G401.6 (cell line): ENCODE measurements at regions not wholly inside any gene's neighbourhood (a gene's known extent, or its start where the extent isn't known, plus 50 kb on each side); places are given as distances from the start of the nearest gene placed in this dataset.

Experiments
- FAIRE-seq: peaks from 2 replicates; lab custom pipeline; 2012; peaks lifted over from hg19 to GRCh38; lab: Jason Lieb, UNC

DNA sequence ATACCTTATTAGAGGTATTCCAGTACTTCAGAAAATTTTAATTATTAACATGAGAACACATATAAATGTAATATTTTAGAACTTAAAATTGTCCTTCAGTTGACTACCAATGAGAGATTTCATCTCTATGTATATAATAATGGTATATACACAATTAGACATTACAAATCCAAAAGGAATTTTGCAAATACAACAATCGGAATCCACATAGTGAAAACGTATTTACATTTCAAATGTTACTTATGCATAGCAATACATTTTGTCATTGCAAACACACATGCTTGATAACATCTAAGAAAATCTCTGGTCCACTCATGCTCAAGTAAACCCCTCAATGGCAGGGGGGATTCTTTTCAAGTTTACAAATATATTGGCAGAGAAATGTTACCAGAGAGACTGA, 2345.2 kb downstream of the PCDH9 start:
- FAIRE-seq = no peak

DNA sequence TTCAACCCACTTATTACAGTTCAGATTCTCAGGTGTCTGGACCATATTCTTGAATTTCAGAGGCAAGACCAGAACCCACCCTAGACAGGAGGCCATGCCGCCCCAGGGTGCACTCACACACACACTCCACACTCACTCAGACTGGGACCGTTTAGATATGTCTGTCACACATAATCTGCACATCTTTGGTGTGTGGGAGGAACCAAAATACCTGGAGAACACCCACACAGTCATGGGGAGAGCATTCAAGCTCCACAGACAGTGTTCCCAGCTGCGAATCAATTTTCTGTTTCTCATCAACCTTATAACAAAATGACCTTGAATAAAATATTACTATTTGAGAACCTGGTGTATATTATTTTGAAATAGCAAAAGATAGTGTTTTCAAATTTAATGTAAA, 2353.0 kb downstream of the PCDH9 start:
- FAIRE-seq = no peak

DNA sequence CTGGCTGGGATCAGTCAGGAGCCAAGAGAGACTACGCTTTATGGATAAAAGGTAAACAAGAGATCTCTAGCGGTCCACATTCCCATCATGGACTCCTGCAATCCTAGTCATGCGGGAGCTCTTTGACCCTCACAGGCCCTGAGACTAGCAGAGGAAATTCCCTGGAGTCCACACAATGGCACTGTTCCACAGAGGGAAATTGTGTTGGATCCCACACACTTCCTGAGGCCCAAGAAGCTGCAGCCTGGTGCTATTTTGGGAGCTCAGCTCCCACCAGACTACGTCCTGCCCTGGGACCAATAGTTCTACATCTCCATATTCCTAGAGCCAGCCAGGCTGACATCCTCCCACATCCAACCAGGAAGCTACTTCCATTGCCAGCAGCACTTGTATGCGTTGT, 2358.4 kb downstream of the PCDH9 start:
- no peak for FAIRE-seq

DNA sequence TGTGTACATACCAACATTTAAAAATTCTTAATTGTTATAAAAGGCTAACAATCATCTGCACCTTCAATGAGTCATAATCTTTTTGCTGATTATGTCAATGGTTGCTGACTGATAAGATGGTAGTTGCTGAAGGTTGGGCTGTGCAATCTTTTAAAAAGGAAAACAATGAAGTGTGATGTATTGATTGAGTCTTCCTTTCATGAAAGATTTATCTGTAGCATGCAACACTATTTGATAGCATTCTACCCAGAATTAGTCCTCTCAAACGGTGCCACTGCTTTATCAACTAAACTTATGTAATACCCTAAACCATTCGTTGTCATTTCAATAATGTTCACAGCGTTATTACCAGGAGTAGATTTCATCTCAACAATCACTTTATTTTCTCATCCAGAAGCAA, 2360.6 kb downstream of the PCDH9 start:
- FAIRE-seq = no peak

DNA sequence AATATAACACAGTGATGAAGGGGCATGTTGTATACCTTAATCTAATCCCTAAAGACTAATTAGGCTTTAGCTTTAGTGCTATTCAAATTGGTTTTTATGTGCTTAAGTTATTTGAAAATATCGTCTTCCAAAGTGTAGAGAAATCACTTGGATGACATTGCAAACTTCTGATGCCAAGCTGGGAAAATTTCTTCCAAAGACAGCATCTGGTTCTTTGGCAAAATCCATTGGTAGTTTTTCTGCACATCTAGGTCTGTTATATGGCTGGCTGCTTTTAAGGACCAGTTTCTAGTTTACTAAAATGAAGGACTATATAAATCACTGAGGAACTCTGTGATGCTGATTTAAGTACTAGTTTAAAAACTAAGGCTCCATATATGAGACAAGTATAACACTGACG, 2362.3 kb downstream of the PCDH9 start:
- FAIRE-seq = no peak

DNA sequence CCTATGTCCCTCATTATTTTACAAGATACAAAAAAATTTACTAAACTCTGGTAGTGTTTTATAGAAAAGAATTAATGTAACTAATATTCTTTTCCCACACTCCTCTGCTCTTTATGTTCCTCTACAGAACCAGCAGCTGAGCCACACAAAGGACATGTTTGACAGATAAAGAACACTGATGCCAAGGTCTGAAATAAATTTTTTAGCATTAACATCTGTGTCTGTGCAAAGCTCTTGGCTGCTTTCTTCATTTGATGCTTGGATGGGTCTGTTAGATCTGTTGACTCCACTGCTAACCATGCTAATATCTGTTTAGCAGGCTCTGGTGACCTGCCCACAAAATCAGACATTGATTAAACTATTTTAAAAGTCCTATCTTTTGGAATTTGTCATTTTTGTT, 2363.8 kb downstream of the PCDH9 start:
- no peak for FAIRE-seq

DNA sequence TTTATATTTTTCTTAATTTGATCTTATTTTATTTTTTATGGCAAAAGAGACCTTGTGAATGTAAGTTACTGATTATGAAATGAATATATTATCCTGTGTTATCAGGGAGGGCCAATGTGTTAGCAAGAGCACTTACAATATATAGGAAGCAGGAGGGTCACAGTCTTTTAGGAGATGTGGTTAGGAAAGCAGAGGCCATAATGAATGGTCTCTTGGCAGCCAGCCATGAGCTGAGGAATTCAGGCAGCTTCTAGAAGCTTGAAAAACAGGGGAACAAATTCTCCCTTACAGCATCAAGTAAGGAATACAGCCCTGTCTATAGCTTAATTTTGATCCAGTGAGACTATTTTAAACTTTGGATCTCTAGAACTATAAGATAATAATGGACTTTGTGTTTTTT, 2374.6 kb downstream of the PCDH9 start:
- FAIRE-seq = no peak

DNA sequence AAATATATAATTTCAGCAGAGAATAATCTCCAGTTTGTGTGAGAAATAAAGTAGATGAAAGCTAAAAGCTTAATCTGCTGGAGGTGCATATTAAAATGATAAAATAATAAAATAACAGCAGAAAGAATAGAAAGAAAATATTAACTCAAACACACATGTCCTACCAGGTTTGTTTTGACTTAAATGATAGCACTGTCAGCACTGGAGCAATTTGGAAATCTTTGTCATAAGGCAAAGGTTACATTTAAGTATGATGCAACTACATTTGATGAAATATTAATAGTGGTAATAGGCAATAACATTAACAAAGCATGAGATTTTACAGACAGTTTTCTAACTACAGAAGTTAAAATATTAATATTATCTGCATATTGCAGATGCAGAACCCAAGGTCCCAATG, 2380.1 kb downstream of the PCDH9 start:
- FAIRE-seq = no peak

DNA sequence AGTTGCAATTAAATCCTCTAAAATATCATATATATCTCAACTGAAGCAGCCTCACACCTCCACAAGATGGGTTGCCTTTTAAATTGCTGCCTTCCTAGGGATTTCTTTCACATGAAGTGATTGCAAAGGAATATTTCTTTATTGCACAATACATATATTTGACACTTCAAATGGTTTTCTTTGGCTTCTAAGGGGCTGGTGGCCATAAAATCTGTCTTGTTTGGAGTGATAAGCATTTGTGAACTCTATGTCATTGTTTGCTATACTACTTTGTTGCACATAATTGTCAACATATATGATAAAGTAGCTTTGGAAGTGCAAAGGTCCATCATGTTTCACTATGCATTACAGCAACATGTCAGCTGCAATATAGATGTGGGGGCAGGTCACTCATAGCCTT, 2380.9 kb downstream of the PCDH9 start:
- no peak for FAIRE-seq

DNA sequence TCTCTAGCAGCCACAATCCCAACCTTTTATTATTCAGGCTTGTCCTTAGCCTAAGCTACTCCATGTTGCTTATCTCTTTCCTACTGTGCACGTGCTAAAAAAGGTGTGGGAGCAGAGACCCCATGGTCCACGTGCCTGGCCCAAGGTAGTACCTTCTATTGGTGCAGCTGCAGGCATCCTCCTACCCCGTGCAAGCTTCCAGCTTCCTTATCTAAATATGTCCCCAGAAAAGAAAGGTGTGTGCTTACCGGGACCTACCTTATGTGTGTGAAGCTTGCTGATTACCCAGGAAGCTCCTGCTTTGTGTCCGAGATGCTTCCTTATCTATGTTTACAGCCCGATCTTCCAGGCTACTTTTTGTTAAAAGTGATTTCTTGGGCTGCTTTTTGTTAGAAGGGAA, 2382.4 kb downstream of the PCDH9 start:
- FAIRE-seq = no peak

DNA sequence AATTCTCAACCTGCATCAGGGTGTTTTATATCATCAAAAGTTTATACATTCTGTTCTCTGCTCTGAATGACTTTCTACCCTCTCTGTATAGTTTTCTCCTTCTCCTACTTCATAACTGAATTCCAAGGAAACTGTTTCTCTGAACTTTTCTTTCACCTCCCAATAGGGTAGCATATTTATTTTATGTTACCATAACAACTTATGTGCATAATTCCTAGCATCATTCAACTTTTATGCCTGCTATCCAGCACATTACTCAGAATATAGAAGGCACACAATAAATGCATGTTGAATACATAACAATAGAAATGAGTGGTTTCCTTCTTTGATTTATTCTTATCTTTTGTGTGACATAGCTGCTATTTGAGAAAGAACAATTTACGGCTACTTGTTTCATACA, 2385.0 kb downstream of the PCDH9 start:
- FAIRE-seq = no peak

DNA sequence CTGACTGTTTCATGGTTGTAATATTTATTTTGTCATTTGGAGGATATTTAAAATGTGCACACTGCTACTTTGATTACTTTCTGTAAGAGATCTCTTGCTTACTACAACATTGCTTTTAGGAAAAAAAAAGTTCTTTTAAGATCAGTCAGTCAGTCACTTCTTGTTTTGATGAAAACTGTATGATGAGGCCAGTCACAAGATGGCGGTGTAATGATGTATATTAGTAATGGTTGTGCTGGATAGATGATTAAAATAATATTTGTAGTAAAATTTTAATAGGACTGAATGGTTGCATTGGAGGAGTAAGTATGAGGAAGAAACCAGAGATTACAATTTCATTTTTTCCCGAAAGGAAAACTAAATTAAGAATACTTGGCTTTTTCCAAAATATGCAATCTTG, 2411.1 kb downstream of the PCDH9 start:
- peak; percentile 8 for FAIRE-seq

DNA sequence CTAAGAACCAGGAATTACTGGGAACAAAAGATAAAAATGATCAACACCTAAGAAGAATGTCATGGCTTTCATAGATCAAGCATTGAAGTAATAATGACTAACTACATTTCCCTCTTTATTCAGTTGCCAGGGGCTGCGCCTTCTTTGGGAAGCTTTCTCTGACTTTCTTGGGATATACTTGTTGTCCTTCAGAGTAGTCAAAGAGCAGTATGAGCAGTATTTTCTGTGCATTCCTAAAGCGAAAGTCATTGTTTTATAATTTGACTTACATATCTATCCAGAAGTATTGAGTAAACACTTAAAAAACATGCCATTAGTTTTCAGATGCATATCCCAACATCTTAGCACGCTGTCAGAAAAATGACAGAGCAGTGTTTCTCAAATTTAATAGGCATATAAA, 2412.4 kb downstream of the PCDH9 start:
- FAIRE-seq = no peak

DNA sequence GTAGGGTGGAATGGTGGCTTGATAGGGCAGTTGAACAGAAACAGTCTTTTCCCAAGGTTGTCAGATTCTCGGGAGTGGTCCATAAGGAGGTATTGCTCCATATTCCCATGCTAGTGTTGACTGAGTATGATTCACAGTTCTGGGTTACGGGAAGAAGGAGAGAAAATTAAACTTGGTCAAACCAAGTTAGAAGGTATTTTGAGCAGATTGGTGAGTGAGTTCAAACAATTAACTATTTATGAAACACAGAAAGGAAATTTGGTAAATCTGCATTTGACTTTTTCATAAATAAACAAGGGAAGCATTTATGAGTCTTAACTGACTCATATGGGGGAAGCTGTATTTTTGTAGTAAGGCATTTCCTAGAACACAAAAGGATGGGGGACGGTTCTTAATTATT, 2419.4 kb downstream of the PCDH9 start:
- FAIRE-seq = no peak

DNA sequence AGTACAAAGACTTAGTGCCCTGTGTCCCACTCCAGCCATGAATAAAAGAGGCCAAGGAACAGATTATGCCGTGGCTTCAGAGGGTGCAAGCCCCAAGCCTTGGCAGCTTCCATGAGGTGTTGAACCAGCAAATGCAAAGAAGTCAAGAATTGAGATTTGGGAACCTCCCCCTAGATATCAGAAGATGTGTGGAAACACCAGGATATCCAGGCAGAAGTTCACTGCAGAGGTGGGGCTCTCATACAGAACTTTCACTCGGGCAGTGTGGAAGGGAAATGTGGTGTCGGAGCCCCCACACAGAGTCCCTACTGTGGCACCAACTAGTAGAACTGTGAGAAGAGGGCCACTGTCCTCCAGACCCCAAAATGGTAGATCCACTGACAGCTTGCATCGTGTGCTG, 2421.4 kb downstream of the PCDH9 start:
- FAIRE-seq = no peak

DNA sequence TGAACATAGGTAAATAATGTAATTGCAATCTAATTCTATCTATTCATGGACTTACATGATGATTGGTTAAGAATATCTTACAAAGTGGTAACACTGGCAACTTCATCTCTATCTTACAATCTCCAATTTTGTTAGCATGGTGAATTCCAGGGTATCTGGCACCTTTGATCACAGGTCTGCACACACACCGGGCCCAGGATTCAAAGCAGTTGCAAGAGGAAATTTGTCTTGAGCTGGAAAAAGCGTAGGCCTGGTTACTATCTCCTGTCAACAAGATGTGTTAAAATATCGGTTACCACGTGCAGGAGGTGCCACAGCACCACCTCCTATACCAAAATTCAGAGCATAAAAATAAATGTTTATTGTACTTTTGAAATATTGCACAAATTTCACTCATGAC, 2428.4 kb downstream of the PCDH9 start:
- no peak for FAIRE-seq

DNA sequence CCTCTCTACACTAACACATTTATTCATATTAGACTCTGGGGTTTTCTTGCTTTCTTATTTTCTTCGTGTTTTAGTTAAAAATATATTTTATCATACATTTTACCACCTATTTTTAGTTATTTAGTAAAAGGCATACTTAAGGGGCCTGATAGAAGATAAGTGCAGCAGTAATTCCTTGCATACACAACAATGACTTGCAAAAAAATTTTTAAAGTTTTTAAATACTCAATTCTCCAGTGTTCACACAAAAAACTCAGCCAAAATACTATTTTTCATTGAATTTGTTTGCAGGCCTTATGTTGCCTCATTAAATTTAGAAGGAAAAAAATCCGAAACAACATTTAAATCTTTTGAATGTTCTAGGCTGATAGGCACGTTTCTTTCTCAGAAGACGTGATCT, 2431.7 kb downstream of the PCDH9 start:
- no peak for FAIRE-seq

DNA sequence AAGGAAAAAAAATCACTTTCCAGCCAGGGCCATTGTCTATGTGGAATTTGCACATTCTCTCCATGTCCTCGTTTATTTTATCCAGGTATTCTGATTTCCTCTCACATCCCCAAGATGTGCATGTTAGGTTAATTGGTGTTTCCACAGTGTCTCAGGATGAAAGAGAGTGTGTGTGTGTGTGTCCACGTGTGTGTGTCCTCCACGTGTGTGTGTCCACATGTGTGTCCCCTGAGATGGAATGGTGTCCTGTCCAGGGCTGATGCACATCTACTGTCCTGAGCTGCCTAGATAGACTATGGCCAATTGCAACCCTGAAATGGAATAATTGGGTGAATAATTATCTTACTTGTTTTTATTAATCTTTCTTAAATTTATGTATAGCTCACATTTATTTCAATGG, 2436.5 kb downstream of the PCDH9 start:
- no peak for FAIRE-seq

DNA sequence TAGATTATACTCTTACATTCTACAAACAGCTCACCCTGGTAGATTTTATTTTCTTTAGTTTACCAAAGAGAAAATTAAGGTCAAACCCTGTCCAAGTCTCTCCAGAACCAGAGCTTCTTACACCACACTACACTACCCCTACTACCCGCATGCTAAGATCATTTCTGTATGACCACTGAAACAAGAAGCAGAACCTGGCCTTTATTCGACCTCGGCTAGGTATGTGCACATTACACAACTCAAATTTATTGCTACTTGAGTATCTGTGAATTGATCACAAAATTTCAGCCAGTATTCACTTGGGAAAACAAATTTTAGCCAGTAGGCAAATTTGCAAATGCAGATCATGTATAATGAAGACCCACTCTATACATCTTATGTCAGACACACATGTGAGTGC, 2437.0 kb downstream of the PCDH9 start:
- FAIRE-seq = no peak

DNA sequence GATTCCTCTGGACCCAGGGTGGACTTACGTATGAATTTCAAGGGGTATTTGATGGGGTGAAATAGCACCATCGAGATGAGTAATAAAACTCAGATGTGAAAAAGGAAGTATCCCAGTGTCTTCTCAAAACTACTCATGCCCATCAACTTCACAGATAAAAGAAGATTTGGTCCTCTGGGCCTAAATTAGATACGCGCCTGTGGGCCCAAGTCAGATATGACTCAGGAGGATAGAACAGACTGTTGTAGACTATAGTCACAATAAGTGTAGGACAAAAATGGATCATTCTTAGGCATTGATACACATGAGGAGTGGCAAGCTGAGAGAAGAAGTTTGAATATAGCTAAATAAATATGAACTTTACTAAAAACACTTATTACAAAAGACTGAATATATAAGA, 2438.8 kb downstream of the PCDH9 start:
- FAIRE-seq = no peak

DNA sequence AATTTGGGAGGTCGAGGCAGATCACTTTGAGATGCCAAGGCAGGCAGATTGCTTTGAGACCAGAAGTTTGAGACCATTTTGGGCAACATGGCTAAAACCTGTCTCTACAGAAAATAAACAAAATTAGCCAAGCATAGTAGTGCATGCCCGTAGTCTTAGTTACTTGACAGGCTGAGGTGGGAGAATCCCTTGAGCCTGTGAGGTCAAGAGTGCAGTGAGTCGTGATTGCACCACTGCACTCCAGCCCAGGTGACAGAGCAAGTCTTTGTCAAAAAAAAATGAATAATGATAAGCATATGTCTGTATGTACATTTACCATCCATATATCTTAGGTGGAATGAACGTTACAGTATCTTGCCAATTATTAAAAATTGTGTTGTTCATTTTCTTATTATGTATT, 2447.7 kb downstream of the PCDH9 start:
- no peak for FAIRE-seq

DNA sequence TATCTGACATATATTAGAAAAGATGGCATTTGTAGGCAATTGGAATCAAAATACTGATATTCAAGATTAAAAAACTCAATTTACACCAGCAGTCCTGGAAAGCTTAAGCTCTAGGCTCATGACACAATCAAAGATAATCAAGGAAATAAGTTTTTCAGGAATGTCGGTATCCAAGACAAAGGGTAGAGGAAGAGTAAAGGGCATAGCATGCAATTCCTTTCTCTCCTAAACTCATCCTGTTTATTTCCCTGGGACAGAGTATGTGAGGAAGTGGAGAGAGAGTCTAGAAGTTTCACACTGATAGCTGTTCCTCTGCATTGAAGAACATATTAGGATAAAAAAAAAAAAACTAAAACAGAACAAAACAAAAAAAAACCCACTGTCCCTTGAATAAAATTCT, 2452.1 kb downstream of the PCDH9 start:
- FAIRE-seq = no peak

DNA sequence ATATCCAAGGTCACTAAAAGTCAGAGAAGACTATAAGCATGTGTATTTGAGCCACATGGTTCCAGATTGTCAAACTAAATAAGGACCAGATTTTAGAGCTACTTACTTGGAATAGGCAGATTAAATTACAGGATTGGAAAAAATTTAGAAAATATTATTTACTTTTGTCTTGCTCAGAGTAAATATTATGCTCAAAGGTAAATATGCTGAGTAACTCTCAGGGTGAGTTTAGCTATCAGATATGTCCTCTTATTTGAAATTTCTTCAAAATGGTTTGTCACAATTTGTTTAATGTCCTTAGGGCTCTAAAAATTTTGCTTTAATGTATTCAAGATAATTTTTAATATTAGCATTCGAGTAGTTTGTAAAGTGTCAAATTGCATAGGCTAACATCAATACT, 2455.2 kb downstream of the PCDH9 start:
- no peak for FAIRE-seq

DNA sequence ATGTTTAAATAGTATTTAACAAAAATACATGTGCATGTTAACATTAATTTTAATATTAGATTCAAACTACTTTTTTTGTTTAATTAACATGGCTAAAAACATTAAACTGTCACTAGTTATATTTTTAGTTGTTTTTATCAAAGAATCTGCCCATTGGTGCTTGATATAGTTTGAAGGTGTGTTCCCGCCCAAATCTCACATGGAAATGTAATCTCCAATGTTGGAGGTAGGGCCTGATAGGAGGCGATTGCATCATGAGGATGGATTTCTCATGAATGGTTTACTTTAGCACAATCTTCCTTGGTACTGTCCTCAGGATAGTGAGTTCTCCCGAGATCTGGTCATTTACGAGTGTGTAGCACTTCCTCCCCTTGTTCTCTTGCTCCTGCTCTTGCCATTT, 2459.4 kb downstream of the PCDH9 start:
- no peak for FAIRE-seq

DNA sequence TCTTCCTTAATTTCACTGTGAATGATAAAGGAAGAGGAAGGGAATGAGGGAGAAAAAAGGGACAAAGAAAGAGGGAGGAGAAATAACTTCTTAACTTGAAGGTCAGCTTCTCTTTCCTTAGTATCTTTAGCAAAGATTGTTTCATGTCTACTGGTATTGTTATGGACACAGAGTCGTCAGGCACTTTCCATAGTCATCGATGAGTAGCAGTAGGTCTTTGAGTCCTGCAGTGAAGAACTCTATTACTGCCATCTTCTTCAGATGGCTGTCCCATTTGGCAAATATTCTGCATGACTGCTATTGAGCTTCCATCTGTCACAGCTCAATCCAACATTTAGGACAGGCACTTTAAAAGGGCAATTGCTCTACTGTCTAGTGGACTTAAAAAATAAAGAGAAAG, 2463.1 kb downstream of the PCDH9 start:
- FAIRE-seq = no peak

DNA sequence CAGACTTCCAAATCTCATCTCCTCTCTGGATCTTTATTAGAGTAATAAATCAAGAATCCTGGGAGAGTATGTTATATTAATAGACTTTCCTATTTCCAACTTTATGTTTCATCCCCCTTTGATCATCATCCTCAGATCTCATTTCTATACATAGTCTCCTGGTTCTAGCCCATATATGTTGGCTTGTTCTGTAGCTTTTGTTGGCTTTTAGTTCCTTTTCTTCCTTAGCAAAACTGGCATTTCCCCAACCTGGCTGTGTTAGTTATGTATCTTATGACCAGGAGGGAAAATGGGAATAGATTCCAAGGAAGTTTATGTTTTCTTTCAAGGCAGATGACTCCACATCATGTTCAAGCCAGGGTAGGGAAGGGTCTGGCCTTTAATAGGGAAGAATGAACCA, 2464.5 kb downstream of the PCDH9 start:
- no peak for FAIRE-seq
